Stimulated activated CD4-positive, alpha-beta T cell treated with anti-CD3 and anti-CD28 coated beads, Interleukin-15, amount 100 ng/mL, for 48 hours (primary cell): ENCODE measurements at regions not wholly inside any gene's neighbourhood (a gene's known extent, or its start where the extent isn't known, plus 50 kb on each side); places are given as distances from the start of the nearest gene placed in this dataset.
"Not testable (repeated sequence)": the region's sequence is repeated elsewhere in the genome, so short reads cannot be mapped to it uniquely, and the experiment has no call there.

Source experiments
- DNase-seq, 2 donors: peaks; one replicate each; pipeline ENCODE4 v3.0.0-alpha.2; 2020; ENCODE audit warnings: low read depth in 2 of 2

- DNase-seq: not testable (repeated sequence)
Observed at GRCh38 chr14:106698620-106699267, 1172.4 kb downstream of the TMEM121 start.

- DNase-seq: not testable (repeated sequence)
Observed at GRCh38 chr14:106703651-106704050, 1177.3 kb downstream of the TMEM121 start.

DNA sequence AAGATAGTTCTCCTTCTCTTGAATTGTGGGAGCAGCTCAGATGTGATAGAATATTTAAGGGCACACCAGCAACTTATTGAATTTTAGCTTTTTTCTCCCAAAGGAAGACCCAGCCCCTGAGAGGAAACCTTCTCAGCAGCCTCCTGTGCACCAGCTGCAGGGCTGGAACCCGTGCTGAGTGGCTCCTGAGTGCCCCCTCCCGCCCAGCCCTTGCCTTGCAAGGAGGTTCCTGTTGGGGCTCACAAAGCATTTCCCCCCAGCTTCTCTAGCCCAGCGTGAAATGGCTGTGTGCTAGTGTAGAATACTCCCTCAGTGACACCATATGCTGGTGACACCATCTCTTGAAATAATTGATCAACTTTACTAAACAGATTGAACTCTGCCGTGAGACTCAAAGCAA lies 1180.1 kb downstream of the TMEM121 start:
- not testable (repeated sequence) for DNase-seq

- DNase-seq: not testable (repeated sequence)
Observed at GRCh38 chr14:106710187-106710586, 1183.8 kb downstream of the TMEM121 start.

DNA sequence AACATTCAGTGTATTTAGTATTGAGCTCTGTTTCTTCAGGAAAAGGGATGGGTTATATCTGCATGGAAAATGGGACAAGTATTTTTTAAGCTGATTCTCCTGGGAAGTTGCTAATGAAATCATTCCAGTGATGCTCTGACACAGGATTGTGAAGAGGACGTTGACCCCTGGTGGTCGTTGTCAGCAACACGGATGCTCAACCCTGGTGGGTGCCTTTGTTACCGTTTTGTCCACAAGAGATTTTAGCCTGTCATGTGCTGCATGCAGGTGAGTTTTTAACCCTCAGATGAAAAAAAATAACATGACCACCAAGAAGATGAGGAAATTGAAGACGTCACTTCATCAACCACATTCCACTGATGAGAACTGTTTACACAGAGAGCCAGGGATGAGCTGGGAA lies 1186.1 kb downstream of the TMEM121 start:
- DNase-seq: not testable (repeated sequence)

DNA sequence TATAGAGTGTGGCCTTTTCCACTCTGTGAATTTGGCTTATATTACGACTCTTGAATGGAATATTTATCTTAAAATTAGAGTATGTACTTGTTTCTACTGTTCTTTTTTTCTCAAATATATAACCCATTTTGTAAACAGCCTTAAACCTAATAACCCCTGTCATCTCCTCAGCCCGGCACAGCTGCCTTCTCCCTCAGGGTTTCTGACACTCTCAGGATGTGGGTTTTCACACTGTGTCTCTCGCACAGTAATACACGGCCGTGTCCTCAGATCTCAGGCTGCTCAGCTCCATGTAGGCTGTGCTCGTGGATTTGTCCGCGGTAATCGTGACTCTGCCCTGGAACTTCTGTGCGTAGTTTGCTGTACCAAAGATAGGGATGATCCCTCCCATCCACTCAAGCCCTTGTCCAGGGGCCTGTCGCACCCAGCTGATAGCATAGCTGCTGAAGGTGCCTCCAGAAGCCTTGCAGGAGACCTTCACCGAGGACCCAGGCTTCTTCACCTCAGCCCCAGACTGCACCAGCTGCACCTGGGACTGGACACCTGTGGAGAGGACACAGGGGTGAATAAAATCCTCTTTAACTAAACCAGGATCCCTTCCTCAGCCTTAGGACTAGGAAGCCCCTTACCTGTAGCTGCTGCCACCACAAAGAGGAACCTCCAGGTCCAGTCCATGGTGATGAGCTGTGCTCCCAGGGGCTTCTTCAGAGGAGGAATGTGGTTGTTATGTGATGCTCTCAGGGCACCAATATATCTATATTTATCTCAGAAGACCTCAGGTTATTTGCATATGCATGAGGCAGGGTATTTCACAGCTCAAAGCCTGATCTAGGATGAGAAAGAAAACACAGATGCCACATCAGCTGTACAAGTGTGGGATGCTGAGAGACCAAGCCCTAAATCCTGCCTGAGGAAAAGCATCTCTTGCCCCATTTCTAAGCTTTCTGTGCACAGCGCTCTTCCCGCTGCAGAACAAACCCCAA lies 1188.4 kb downstream of the TMEM121 start:
- DNase-seq: not testable (repeated sequence)

DNA sequence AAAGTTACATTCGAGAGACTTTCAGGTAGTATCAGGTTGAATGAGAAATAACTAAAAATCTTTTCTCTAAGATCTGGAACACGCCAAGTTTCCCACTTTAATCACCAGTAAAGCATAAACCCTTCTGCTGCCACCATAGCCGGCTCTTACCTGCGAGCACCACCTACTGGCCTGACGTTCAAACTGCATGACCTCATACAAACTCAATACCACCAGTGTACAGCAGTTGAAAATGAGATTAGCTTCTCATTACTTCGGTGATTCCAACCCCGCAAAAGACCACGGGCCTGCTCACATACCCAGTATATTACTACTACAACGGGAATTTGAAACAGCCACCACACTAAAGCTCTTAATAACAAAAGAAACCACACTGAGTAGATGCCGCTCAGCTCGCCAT lies 1191.2 kb downstream of the TMEM121 start:
- DNase-seq: not testable (repeated sequence)

- not testable (repeated sequence) for DNase-seq
Observed at GRCh38 chr14:106719880-106720279, 1193.5 kb downstream of the TMEM121 start.

DNA sequence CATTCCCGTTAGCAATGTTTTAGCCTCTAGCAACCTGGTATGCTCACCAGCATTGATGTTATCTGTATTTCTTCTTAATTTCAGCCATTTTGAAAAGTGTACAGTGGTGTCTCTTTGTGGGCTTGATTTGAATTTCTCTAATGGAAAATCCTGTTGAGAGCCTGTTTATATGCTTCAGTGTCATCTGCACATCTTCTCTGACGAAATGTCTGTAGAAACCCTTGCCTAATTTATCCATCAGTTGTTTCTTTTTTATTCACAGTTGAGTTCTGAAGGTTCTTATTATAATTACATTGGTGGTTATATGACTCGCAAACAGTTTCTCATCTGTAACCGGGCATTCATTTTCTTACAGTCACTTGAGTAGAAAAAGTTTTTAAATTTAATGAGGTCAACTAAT lies 1195.5 kb downstream of the TMEM121 start:
- not testable (repeated sequence) for DNase-seq

DNA sequence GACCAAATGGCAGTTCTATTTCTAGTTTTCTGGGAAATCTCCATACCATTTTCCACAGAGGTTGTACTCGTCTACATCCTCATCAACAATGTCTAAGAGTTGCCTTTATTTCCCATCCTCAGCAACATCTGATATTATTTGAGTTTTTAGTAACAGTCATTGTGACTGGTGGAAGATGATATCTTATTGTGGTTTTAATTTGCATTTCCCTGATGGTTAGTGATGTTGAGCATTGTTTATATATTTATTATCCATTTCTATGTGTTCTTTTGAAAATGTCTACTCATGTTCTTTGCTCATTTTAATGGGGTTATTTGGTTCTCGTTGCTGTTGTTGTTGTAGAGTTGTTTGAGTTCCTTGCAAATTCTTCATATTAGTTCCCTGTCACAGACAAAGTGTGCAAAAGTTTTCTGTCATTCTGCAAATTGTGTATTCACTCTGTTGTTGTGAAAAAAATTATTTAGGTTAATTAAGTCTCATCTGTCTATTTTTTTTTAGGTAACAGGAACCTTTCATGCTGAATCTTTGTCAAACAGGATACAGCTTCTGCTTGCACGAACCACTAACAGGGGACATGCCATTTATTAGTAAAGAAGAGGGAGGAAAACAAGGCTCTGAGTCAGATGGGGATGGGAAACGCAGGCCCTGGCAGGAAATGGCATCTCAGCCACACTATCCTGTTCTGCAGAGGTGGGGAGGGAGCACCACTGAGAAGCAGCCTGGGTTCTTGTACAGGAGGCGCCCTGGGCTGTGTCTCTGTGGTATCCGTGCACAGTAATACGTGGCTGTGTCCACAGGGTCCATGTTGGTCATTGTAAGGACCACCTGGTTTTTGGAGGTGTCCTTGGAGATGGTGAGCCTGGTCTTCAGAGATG lies 1196.7 kb downstream of the TMEM121 start:
- not testable (repeated sequence) for DNase-seq

DNA sequence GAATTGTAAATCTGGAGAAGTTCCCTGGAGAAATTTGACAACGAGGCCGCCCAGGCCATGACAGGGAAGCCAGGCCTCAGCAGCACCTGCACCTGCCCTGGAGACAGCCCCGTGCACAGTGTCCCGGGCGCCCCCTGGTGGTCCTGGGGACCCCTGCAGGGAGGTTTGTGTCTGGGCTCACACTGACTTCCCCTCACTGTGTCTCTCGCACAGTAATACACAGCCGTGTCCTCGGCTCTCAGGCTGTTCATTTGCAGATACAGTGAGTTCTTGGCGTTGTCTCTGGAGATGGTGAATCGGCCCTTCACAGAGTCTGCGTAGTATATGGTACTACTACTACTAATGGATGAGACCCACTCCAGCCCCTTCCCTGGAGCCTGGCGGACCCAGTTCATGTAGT lies 1201.6 kb downstream of the TMEM121 start:
- not testable (repeated sequence) for DNase-seq

- DNase-seq: no peak
Observed at GRCh38 chr14:106728611-106729010, 1202.2 kb downstream of the TMEM121 start.

DNA sequence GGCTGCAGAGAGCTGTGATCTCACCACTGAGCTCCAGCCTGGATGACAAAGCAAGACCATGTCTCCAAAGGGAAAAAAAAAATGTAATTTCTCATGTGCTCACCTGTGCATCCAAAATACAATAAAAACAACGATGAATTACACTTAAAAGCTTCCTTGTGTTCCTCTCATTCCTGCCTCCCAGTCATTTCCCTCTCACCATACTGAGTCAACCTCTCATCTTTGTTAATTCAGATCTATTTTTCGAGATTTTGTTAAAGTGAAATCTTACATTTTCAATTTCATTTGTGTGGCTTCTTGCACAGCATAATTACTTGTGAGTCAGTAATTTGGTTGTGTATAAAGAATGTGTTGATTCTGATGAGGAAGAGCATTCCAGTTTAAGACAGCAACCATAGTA lies 1203.2 kb downstream of the TMEM121 start:
- no peak for DNase-seq

- DNase-seq: no peak
Observed at GRCh38 chr14:106733771-106734170, 1207.4 kb downstream of the TMEM121 start.

- no peak for DNase-seq
Observed at GRCh38 chr14:106737021-106737420, 1210.6 kb downstream of the TMEM121 start.

DNA sequence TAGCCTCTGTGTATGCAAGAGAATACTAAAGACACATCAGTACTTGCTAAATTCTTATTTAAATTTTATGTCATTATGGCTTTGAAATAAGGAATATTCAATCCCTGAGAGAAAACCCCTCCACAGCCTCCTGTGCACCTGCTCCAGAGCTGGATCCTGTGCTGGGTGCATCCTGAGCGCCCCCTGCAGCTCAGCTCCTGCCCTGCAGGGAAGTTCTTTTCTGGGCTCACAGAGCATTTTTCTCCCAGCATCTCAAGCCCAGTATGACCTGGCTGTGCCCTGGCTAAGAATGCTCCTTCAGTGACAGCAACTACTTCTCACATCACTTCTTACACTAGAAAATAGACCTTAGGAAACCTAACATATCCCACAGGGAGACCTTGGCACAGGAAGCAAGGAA lies 1211.7 kb downstream of the TMEM121 start:
- peak in 1 of 2 donors; percentile 36 for DNase-seq

DNA sequence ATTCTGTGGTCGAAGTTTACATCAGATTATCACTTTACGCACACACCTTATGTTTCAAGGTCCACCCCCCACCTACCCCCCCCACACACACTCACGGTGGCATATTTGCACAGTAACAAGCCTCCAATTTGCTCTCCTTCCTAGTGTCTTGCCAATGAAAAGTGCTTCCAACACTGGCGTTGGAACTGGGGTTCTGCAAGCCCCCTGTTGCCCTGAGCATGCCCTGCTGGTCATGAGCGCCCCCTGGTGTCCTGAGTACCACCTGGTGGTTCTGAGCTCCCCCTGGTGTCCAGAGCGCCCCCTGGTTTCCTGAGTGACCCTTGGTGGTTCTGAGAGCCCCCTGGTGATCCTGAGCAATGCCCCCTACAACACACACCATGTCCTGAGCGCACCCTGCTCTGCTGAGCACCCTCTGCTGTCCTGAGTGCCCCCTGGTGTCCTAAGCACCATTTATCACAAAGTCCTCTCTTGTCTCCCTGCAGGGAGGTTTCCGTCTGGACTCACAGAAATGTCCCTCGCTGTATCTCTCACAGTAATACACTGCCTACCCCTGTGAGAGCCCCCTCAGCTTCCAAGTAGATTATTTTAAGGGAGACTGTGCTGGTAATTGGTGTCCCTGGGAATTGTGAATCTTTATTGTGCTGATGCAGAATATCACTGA lies 1212.3 kb downstream of the TMEM121 start:
- DNase-seq: peak in 1 of 2 donors; percentile 25

DNA sequence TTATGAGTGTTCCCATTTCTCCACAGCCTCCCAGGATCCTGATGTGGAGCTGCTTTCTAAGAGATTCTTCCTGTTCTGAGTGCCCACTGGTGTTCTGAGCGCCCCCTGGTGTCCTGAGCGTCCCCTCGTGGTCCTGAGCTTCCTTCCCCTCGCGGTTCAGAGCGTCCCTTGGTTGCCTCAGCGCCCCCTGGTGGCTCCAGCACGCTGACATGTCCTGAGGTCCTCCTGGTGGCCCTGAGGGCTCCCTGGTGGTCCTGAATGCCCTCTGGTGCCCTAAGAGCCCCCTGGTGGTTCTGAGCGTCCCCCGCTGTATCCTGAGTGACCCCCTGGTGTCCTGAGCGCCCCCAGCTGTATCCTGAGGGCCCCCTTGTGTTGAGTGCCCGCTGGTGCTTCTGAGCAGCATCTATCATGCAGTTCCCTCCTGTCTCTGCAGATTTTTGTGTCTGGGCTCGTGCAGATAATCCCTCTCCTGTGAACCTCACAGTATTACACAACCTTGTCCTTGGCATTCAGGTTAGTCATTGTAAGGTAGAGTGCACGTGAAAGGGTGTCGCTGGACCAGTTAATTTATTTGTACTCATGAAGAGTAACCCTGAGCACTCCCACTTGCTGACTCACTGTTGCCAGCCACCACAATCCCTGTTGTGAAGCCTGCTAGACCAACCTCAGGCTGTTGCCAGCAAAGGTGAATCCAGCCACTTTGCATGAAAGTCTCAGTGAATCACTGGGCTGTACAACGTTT lies 1214.9 kb downstream of the TMEM121 start:
- DNase-seq: peak in 1 of 2 donors; percentile 84

GRCh38 chr14:106745016-106745767 lies 1218.8 kb downstream of the TMEM121 start:
- not testable (repeated sequence) for DNase-seq

DNA sequence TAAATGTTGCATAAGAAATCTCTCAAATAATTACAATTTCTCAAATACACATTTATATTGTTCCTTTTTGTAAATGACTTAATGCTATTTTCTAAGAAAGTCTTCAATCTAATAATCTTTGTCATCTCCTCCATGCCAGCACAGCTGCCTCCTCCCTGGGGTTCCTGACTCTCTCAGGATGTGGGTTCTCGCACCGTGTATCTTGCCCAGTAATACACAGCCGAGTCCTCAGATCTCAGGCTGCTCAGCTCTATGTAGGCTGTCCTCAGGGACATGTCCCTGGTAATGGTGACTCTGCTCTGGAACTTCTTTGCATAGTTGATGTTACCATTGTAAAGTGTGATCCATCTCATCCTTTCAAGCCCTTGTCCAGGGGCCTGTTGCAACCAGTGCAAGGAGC lies 1223.7 kb downstream of the TMEM121 start:
- not testable (repeated sequence) for DNase-seq
